SK-N-SH (cell line): ENCODE measurements at regions not wholly inside any gene's neighbourhood (a gene's known extent, or its start where the extent isn't known, plus 50 kb on each side); places are given as distances from the start of the nearest gene placed in this dataset.

Source experiments
- CTCF ChIA-PET: fragments of 300-600, 350-600 bp; formaldehyde crosslinking; extraction: SDS; loops from one replicate; lab custom pipeline; 2021; lab: Yijun Ruan, JAX
- POLR2A ChIA-PET: fragments of 350-600 bp; sonication (Branson Sonifier 250); formaldehyde crosslinking; extraction: SDS; loops from one replicate; lab custom pipeline; 2020; ENCODE audit warnings: antibody characterized with exemption, inconsistent platforms; lab: Yijun Ruan, JAX
- DNase-seq: peaks from one replicate; pipeline ENCODE4 v3.0.0; 2012
- H2AFZ ChIP-seq: fragments of 200-600 bp; sonication (generic); 2 replicates; pipeline ENCODE4 v1.8.1; 2016; ENCODE audit warnings: antibody characterized with exemption, mild to moderate bottlenecking, low read depth
- H3F3A ChIP-seq: fragments of 200-600 bp; sonication (generic); replicated peaks from 2 replicates; pipeline ENCODE3; 2016; ENCODE audit warnings: antibody characterized with exemption, mild to moderate bottlenecking; ENCODE audit not compliant: insufficient read depth
- H3K27ac ChIP-seq, 2 experiments: fragments of 200-500 bp in 1 of 2; fragments of 200-600 bp in 1 of 2; sonication (Bioruptor generic) in 1 of 2; sonication (generic), shearing (Covaris generic) in 1 of 2; 2 replicates each; pipeline versions ENCODE4 v1.5.1 to v1.6.1; 2014 to 2016; ENCODE audit warnings: low read depth in 2 of 2, inconsistent platforms in 1 of 2, low read length in 1 of 2, mild to moderate bottlenecking in 1 of 2, mixed read lengths in 1 of 2
- H3K27me3 ChIP-seq: fragments of 200-600 bp; sonication (generic), shearing (Covaris generic); 2 replicates; pipeline ENCODE4 v1.6.1; 2016; ENCODE audit warnings: mixed run types; ENCODE audit not compliant: insufficient read depth
- H3K36me3 ChIP-seq, 2 experiments: fragments of 200-500 bp in 1 of 2; fragments of 200-600 bp in 1 of 2; sonication (Bioruptor generic) in 1 of 2; sonication (generic) in 1 of 2; replicated peaks in 1 of 2; 2 replicates each; pipeline versions ENCODE3 to v1.5.1; 2014 to 2016; ENCODE audit warnings: low read length in 1 of 2, mild to moderate bottlenecking in 1 of 2; ENCODE audit not compliant: insufficient read depth in 2 of 2, control insufficient read depth in 1 of 2
- H3K4me1 ChIP-seq, 2 experiments: fragments of 200-500 bp in 1 of 2; fragments of 200-600 bp in 1 of 2; sonication (Bioruptor generic) in 1 of 2; sonication (generic), shearing (Covaris generic) in 1 of 2; 2 replicates each; pipeline versions ENCODE4 v1.5.1 to v1.6.1; 2014 to 2016; ENCODE audit warnings: low read depth in 1 of 2, low read length in 1 of 2, mixed run types in 1 of 2; ENCODE audit not compliant: insufficient read depth in 2 of 2, control insufficient read depth in 1 of 2
- H3K4me2 ChIP-seq: fragments of 200-600 bp; sonication (generic), shearing (Covaris generic); 2 replicates; pipeline ENCODE4 v1.6.1; 2017; ENCODE audit warnings: mixed run types
- H3K4me3 ChIP-seq, 2 experiments: fragments of 200-500 bp in 1 of 2; fragments of 200-600 bp in 1 of 2; sonication (Bioruptor generic) in 1 of 2; sonication (generic), shearing (Covaris generic) in 1 of 2; 2 replicates each; pipeline versions ENCODE4 v1.5.1 to v1.8.1; 2014 to 2016; ENCODE audit warnings: low read depth in 2 of 2, inconsistent platforms in 1 of 2, low read length in 1 of 2, mild to moderate bottlenecking in 1 of 2, mixed read lengths in 1 of 2, moderate library complexity in 1 of 2
- H3K79me2 ChIP-seq: fragments of 200-600 bp; sonication (generic); 2 replicates; pipeline ENCODE4 v1.8.1; 2017; ENCODE audit warnings: mild to moderate bottlenecking; ENCODE audit not compliant: insufficient read depth
- H3K9ac ChIP-seq: fragments of 200-600 bp; sonication (generic); 2 replicates; pipeline ENCODE4 v1.6.1; 2017; ENCODE audit warnings: mixed run types
- H3K9me2 ChIP-seq: fragments of 200-600 bp; sonication (generic); 2 replicates; pipeline ENCODE4 v1.6.1; 2017; ENCODE audit warnings: mixed run types
- H3K9me3 ChIP-seq: fragments of 200-600 bp; sonication (generic); 2 replicates; pipeline ENCODE4 v1.6.1; 2017; ENCODE audit warnings: mixed run types, mild to moderate bottlenecking, moderate library complexity
- H4K20me1 ChIP-seq: fragments of 200-600 bp; sonication (generic); 2 replicates; pipeline ENCODE4 v1.6.1; 2017; ENCODE audit warnings: mild to moderate bottlenecking, mixed run types; ENCODE audit not compliant: insufficient read depth
- CHD2 ChIP-seq: fragments of 150-350 bp; IDR thresholded peaks from 2 replicates; pipeline ENCODE4 v1.6.1; 2018; ENCODE audit warnings: low read length; ENCODE audit not compliant: partially characterized antibody
- ELF1 ChIP-seq: IDR thresholded peaks from 2 replicates; pipeline ENCODE4 v1.4.0; 2012
- FOSL2 ChIP-seq: IDR thresholded peaks from 2 replicates; pipeline ENCODE4 v1.4.0; 2012; ENCODE audit warnings: low read depth, mild to moderate bottlenecking, moderate library complexity, borderline replicate concordance
- FOXJ3 ChIP-seq: sonication (generic); formaldehyde crosslinking; IDR thresholded peaks from 2 replicates; pipeline ENCODE4 v1.5.1; 2020; ENCODE audit warnings: mild to moderate bottlenecking, missing genetic modification reagents
- GABPA ChIP-seq: IDR thresholded peaks from 2 replicates; pipeline ENCODE4 v1.4.0; 2012; ENCODE audit warnings: low read depth, mild to moderate bottlenecking
- GATA2 ChIP-seq: sonication (generic); formaldehyde crosslinking; IDR thresholded peaks from 2 replicates; pipeline ENCODE4 v1.5.0; 2020; ENCODE audit warnings: mild to moderate bottlenecking, missing genetic modification reagents
- MEF2A ChIP-seq: IDR thresholded peaks from 2 replicates; pipeline ENCODE4 v1.4.0; 2012; ENCODE audit warnings: low read depth, borderline replicate concordance
- MXI1 ChIP-seq: IDR thresholded peaks from 2 replicates; pipeline ENCODE4 v1.6.1; 2012; ENCODE audit warnings: mild to moderate bottlenecking, low read depth, low read length, improper control_type of control experiment
- NFIC ChIP-seq: IDR thresholded peaks from 2 replicates; pipeline ENCODE4 v1.4.0; 2012; ENCODE audit warnings: borderline replicate concordance
- POLR2AphosphoS5 ChIP-seq: IDR thresholded peaks from 2 replicates; pipeline ENCODE4 v1.6.1; 2012; ENCODE audit warnings: low read depth, low read length
- RAD21 ChIP-seq: IDR thresholded peaks from 2 replicates; pipeline ENCODE4 v1.6.1; 2012; ENCODE audit warnings: mild to moderate bottlenecking, low read length
- RCOR1 ChIP-seq: fragments of 150-350 bp; IDR thresholded peaks from 2 replicates; pipeline ENCODE4 v1.6.1; 2017; ENCODE audit warnings: antibody characterized with exemption, low read length
- RFX5 ChIP-seq: IDR thresholded peaks from 2 replicates; pipeline ENCODE4 v1.6.1; 2012; ENCODE audit warnings: mild to moderate bottlenecking, improper control_type of control experiment, low read length
- RXRA ChIP-seq: IDR thresholded peaks from 2 replicates; pipeline ENCODE4 v1.4.0; 2012; ENCODE audit warnings: low read depth, mild to moderate bottlenecking, borderline replicate concordance
- TCF12 ChIP-seq: IDR thresholded peaks from 2 replicates; pipeline ENCODE4 v1.4.0; 2012
- TEAD4 ChIP-seq: IDR thresholded peaks from 2 replicates; pipeline ENCODE4 v1.4.0; 2012; ENCODE audit warnings: mild to moderate bottlenecking, borderline replicate concordance; ENCODE audit not compliant: insufficient read depth
- USF1 ChIP-seq: IDR thresholded peaks from 2 replicates; pipeline ENCODE4 v1.4.0; 2012; ENCODE audit warnings: low read depth, borderline replicate concordance
- USF2 ChIP-seq: fragments of 150-350 bp; IDR thresholded peaks from 2 replicates; pipeline ENCODE4 v1.6.1; 2017; ENCODE audit warnings: antibody characterized with exemption, low read length, low read depth, borderline replicate concordance
- WGBS: methylation state at CpG from one replicate; pipeline ENCODE4 v1.1.6; 2017; ENCODE audit warnings: low lambda C conversion rate; 5-methylcytosine and 5-hydroxymethylcytosine counted together
- TF ChIP-seq, protein P1 (sequence below): IDR thresholded peaks from 2 replicates; pipeline ENCODE4 v1.6.1; 2012; ENCODE audit warnings: mild to moderate bottlenecking, low read depth, low read length, moderate library complexity
- TF ChIP-seq, protein P2 (sequence below): IDR thresholded peaks from 2 replicates; pipeline ENCODE4 v1.4.0; 2012; ENCODE audit warnings: low read depth
- TF ChIP-seq, protein P3 (sequence below): fragments of 150-350 bp; IDR thresholded peaks from 2 replicates; pipeline ENCODE4 v1.6.1; 2016; ENCODE audit warnings: mild to moderate bottlenecking, low read depth, low read length

- TF ChIP-seq, protein P1, sequence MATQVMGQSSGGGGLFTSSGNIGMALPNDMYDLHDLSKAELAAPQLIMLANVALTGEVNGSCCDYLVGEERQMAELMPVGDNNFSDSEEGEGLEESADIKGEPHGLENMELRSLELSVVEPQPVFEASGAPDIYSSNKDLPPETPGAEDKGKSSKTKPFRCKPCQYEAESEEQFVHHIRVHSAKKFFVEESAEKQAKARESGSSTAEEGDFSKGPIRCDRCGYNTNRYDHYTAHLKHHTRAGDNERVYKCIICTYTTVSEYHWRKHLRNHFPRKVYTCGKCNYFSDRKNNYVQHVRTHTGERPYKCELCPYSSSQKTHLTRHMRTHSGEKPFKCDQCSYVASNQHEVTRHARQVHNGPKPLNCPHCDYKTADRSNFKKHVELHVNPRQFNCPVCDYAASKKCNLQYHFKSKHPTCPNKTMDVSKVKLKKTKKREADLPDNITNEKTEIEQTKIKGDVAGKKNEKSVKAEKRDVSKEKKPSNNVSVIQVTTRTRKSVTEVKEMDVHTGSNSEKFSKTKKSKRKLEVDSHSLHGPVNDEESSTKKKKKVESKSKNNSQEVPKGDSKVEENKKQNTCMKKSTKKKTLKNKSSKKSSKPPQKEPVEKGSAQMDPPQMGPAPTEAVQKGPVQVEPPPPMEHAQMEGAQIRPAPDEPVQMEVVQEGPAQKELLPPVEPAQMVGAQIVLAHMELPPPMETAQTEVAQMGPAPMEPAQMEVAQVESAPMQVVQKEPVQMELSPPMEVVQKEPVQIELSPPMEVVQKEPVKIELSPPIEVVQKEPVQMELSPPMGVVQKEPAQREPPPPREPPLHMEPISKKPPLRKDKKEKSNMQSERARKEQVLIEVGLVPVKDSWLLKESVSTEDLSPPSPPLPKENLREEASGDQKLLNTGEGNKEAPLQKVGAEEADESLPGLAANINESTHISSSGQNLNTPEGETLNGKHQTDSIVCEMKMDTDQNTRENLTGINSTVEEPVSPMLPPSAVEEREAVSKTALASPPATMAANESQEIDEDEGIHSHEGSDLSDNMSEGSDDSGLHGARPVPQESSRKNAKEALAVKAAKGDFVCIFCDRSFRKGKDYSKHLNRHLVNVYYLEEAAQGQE, result no peak
- no peak for TF ChIP-seq RCOR1
- TF ChIP-seq, all 33 proteins: peak for 0
Observed at GRCh38 chr4:164212134-164212533, 541.8 kb upstream of the SMIM31 start (continued).

DNA sequence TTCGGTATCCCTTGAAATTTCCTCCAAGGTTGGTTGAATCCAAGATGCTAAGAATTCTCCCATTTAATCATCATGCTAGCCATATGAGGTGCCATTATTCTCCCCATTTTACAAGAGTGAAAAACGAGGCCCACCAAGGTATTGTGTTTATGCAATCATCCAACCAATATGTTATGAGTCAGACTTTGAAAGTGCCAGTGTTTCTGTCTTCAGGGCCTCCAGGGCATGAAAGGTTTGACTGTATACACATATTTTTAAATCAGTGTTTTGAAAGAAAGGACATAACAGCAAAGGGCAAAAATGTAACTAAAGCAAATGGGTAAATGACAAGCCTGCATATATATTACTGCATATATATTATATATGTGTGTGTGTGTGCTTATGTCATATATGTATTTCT, 541.2 kb upstream of the SMIM31 start:
- Histone ChIP-seq H2AFZ (no peak overlapping the region), H3K9me3 (no peaks in the 10 kb centered on the region), H3K9me2 (no peaks in the 10 kb centered on the region), H3K9ac (no peak overlapping the region), H3K4me3 (no peak overlapping the region), H3F3A (no peaks in the 10 kb centered on the region), H3K79me2 (no peaks in the 10 kb centered on the region), H3K4me1 (no peaks in the 10 kb centered on the region), H4K20me1 (no peaks in the 10 kb centered on the region), H3K27me3 (no peaks in the 10 kb centered on the region), H3K27ac (no peak overlapping the region), H3K36me3 (no peaks in the 10 kb centered on the region), H3K4me2 (no peak overlapping the region)
- no peak for DNase-seq
- WGBS, result 19% methylated on average over 2 of the region's 2 CpGs
- CTCF ChIA-PET, result no interaction called here
- TF ChIP-seq ELF1 (no peak), RXRA (no peak), FOXJ3 (CRISPR knock-in tag) (no peak), MEF2A (no peak), FOSL2 (no peak), MXI1 (no peak), GABPA (no peak), POLR2AphosphoS5 (no peak), USF2 (no peak), TCF12 (no peak), RAD21 (no peak), NFIC (no peak), TEAD4 (no peak), GATA2 (no peak), RFX5 (no peak), CHD2 (no peak), RCOR1 (no peak), USF1 (no peak)
- TF ChIP-seq, protein P2, sequence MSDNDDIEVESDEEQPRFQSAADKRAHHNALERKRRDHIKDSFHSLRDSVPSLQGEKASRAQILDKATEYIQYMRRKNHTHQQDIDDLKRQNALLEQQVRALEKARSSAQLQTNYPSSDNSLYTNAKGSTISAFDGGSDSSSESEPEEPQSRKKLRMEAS, result no peak
- TF ChIP-seq, protein P3, sequence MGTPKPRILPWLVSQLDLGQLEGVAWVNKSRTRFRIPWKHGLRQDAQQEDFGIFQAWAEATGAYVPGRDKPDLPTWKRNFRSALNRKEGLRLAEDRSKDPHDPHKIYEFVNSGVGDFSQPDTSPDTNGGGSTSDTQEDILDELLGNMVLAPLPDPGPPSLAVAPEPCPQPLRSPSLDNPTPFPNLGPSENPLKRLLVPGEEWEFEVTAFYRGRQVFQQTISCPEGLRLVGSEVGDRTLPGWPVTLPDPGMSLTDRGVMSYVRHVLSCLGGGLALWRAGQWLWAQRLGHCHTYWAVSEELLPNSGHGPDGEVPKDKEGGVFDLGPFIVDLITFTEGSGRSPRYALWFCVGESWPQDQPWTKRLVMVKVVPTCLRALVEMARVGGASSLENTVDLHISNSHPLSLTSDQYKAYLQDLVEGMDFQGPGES, result no peak
- POLR2A ChIA-PET, result no interaction called here
